HepG2 (cell line): ENCODE measurements at regions not wholly inside any gene's neighbourhood (a gene's known extent, or its start where the extent isn't known, plus 50 kb on each side); places are given as distances from the start of the nearest gene placed in this dataset.

Source experiments
- ATAC-seq: fragments of 200-7000 bp; cut with Tn5 transposase; 3 replicates; pipeline ENCODE4 v1.9.1; 2020; ENCODE audit warnings: mild to moderate bottlenecking, moderate library complexity
- BruUV-seq: library from RNA; stranded (reverse); fragments of 400-500 nt; replicated peaks from 2 replicates; lab custom pipeline; 2021; lab: Mats Ljungman, UMichigan
- CTCF ChIA-PET: fragments of 300-600 bp; formaldehyde crosslinking; extraction: SDS; loops from one replicate; lab custom pipeline; 2021; ENCODE audit warnings: low total read pairs, inconsistent platforms, low intra/inter-chr PET ratio; lab: Yijun Ruan, JAX
- POLR2A ChIA-PET: fragments of 350-600 bp; sonication (Branson Sonifier 250); formaldehyde crosslinking; loops from one replicate; lab custom pipeline; 2020; ENCODE audit warnings: antibody characterized with exemption, inconsistent platforms; lab: Yijun Ruan, JAX
- DNase-seq: peaks from one replicate; pipeline ENCODE4 v3.0.0-alpha.2; 2015; ENCODE audit warnings: low spot score
- FAIRE-seq: peaks from 3 replicates; lab custom pipeline; 2011; peaks lifted over from hg19 to GRCh38; lab: Jason Lieb, UNC
- H2AFZ ChIP-seq: one replicate; pipeline ENCODE4 v1.6.1; 2011; ENCODE audit warnings: low read length, inconsistent platforms
- H3K27ac ChIP-seq: fragments of 300-600 bp; 3 replicates; pipeline ENCODE4 v1.8.0; 2011; ENCODE audit warnings: mixed run types, mild to moderate bottlenecking, mixed read lengths, low read length, inconsistent platforms; ENCODE audit not compliant: insufficient read depth; ENCODE audit errors: extremely low read length
- H3K27me3 ChIP-seq, 2 experiments: fragments of 200-600 bp in 1 of 2; 2 replicates in 1 of 2; 3 replicates in 1 of 2; pipeline versions ENCODE4 v1.6.0 to v1.8.0; 2011; ENCODE audit warnings: low read length in 2 of 2, mild to moderate bottlenecking in 2 of 2, moderate library complexity in 2 of 2, inconsistent platforms in 1 of 2; ENCODE audit not compliant: insufficient read depth in 2 of 2, control insufficient read depth in 1 of 2
- H3K36me3 ChIP-seq, 2 experiments: fragments of 200-600 bp in 1 of 2; replicated peaks in 1 of 2; 2 replicates in 1 of 2; 3 replicates in 1 of 2; pipeline versions ENCODE4 v1.5.1 to v1.8.0; 2011; ENCODE audit warnings: low read length in 2 of 2, inconsistent platforms in 1 of 2; ENCODE audit not compliant: insufficient read depth in 2 of 2, control insufficient read depth in 1 of 2
- H3K4me1 ChIP-seq: 2 replicates; pipeline ENCODE4 v1.5.1; 2012; ENCODE audit warnings: low read length, inconsistent platforms; ENCODE audit not compliant: insufficient read depth
- H3K4me2 ChIP-seq: 2 replicates; pipeline ENCODE4 v1.6.0; 2011; ENCODE audit warnings: low read depth, low read length, inconsistent platforms
- H3K4me3 ChIP-seq, 3 experiments: fragments of 200-600 bp in 1 of 3; sonication (generic), shearing (Covaris generic) in 1 of 3; replicated peaks in 1 of 3; 2 replicates each; pipeline ENCODE4 v1.5.1; 2011 to 2016; ENCODE audit warnings: low read length in 3 of 3, inconsistent platforms in 2 of 3, low read depth in 2 of 3, mild to moderate bottlenecking in 2 of 3, control low read depth in 1 of 3, mixed read lengths in 1 of 3; ENCODE audit not compliant: insufficient read depth in 1 of 3
- H3K79me2 ChIP-seq: one replicate; pipeline ENCODE4 v1.6.1; 2011; ENCODE audit warnings: low read length, inconsistent platforms; ENCODE audit not compliant: insufficient read depth
- H3K9ac ChIP-seq: 2 replicates; pipeline ENCODE4 v1.6.0; 2011; ENCODE audit warnings: mild to moderate bottlenecking, low read depth, low read length, inconsistent platforms; ENCODE audit not compliant: insufficient read depth
- H3K9me3 ChIP-seq: 2 replicates; pipeline ENCODE4 v1.5.1; 2012; ENCODE audit warnings: mild to moderate bottlenecking, low read length
- H4K20me1 ChIP-seq: 2 replicates; pipeline ENCODE4 v1.6.0; 2011; ENCODE audit warnings: inconsistent platforms, mild to moderate bottlenecking, low read length, moderate library complexity; ENCODE audit not compliant: insufficient read depth
- MAFK ChIP-seq, 2 experiments: IDR thresholded peaks in 1 of 2; conservative IDR thresholded peaks in 1 of 2; 2 replicates each; pipeline ENCODE4 v1.6.1; 2011; ENCODE audit warnings: improper control_type of control experiment in 2 of 2, low read length in 2 of 2
- NFKBIZ ChIP-seq: IDR thresholded peaks from 2 replicates; pipeline ENCODE4 v1.6.1; 2018; ENCODE audit warnings: missing genetic modification reagents, missing compliant biosample characterization
- TAF1 ChIP-seq: sonication (generic); formaldehyde crosslinking; IDR thresholded peaks from 2 replicates; pipeline ENCODE4 v1.4.0; 2020; ENCODE audit warnings: missing genetic modification reagents
- XBP1 ChIP-seq: sonication (generic); formaldehyde crosslinking; IDR thresholded peaks from 2 replicates; pipeline ENCODE4 v1.5.0; 2020; ENCODE audit warnings: missing genetic modification reagents
- ZNF225 ChIP-seq: sonication (generic); formaldehyde crosslinking; IDR thresholded peaks from 2 replicates; pipeline ENCODE4 v1.4.0; 2020; ENCODE audit warnings: mild to moderate bottlenecking, missing genetic modification reagents
- WGBS: methylation state at CpG from one replicate; pipeline ENCODE4 v1.1.6; 2017; ENCODE audit warnings: low lambda C conversion rate; 5-methylcytosine and 5-hydroxymethylcytosine counted together
- in situ Hi-C: cut with HindIII; loops from 2 replicates; pipeline ENCODE4 v1.10.0; 2017; ENCODE audit warnings: low pct_unique_long_range_greater_than_20kb; ENCODE audit not compliant: extremely low pct_ligation_motif_present
- intact Hi-C: fragments of 100-400 bp; cut with micrococcal nuclease; formaldehyde crosslinking; loops from one replicate; pipeline ENCODE4 v1.10.0; 2022; ENCODE audit not compliant: unreplicated experiment
- TF ChIP-seq, protein P1 (sequence below): sonication (generic); formaldehyde crosslinking; IDR thresholded peaks from 2 replicates; pipeline ENCODE4 v1.5.0; 2020; ENCODE audit warnings: mild to moderate bottlenecking, missing genetic modification reagents
- TF ChIP-seq, protein P2 (sequence below): sonication (generic); formaldehyde crosslinking; IDR thresholded peaks from 2 replicates; pipeline ENCODE4 v1.5.0; 2020; ENCODE audit warnings: mild to moderate bottlenecking, missing genetic modification reagents
- TF ChIP-seq, protein P3 (sequence below): sonication (generic); formaldehyde crosslinking; conservative IDR thresholded peaks from 2 replicates; pipeline ENCODE4 v1.4.0; 2020; ENCODE audit warnings: missing genetic modification reagents
- TF ChIP-seq, protein P4 (sequence below): sonication (generic); formaldehyde crosslinking; IDR thresholded peaks from 2 replicates; pipeline ENCODE4 v1.4.0; 2020; ENCODE audit warnings: missing genetic modification reagents, mild to moderate bottlenecking, borderline replicate concordance

DNA sequence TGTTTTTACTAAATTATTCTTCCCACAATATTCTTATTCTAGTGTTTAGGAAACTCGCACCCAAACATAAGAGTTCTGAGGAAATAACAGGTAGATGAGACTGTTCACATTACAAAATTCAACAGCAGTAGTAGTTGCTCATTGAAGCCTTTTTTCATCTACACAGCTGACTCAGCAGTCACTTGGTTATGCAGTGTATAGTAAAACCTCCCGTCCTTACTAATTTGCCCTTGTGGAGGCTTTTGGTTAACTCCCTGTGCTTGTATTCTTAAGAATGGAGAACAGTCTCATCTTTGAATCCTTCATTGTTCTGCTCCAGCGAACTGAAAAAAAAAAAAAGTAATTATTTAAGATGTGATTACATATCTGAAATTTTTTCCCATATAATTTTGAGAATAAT lies 1716.6 kb downstream of the PCDH7 start:
- CTCF ChIA-PET: no interaction called here
- H3K9ac ChIP-seq: no peak overlapping the region
- TF ChIP-seq MAFK (conservative IDR thresholded peaks at IDR 0.05 in 1 of 2, IDR thresholded peaks at IDR 0.05 in 1 of 2; ENCODE audit: low read length in 2 of 2): peak in 1 of 2 experiments; percentile 46; a peak in 2 of 4 replicates
- TF ChIP-seq TAF1: no peak
- TF ChIP-seq, all 625 proteins: peak for 1
- Histone ChIP-seq H3K27ac (no peak overlapping the region), H2AFZ (no peak overlapping the region), H3K4me2 (no peak overlapping the region), H3K27me3 (no peaks in the 10 kb centered on the region), H3K4me1 (no peaks in the 10 kb centered on the region), H3K4me3 (no peak overlapping the region), H3K9me3 (no peaks in the 10 kb centered on the region), H3K36me3 (no peaks in the 10 kb centered on the region), H3K79me2 (no peaks in the 10 kb centered on the region), H4K20me1 (no peaks in the 10 kb centered on the region)
- intact Hi-C loops: no loop called here
- in situ Hi-C loops: no loop called here
- WGBS: under 1% methylated on average over 3 of the region's 3 CpGs
- DNase-seq: no peak
- no peak for ATAC-seq
- no peak for FAIRE-seq
- POLR2A ChIA-PET: no interaction called here
- no TSS peak for BruUV-seq

DNA sequence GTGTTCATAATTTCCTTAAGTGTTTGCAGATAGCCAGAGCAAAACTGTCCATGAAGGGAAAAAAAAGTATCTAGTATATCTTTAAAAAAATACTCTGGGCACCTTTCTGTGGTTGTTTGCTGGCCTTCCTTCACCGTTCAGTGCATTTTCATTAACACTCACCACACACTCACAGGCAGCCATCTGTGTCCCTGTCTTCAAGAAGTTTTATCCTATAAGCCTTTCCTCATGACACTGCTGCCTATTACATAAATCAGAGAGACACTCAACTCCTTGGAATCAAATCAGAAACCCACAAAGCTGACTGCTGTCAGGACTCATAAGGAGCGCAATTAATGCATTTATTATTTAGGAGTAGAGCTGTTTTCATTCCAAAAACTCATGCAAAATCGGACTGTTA lies 1720.2 kb downstream of the PCDH7 start:
- Histone ChIP-seq H3K4me2 (no peak overlapping the region), H3K27me3 (no peaks in the 10 kb centered on the region), H3K4me1 (no peaks in the 10 kb centered on the region), H3K9me3 (no peaks in the 10 kb centered on the region), H3K4me3 (no peak overlapping the region), H3K27ac (no peak overlapping the region), H4K20me1 (no peaks in the 10 kb centered on the region), H2AFZ (no peak overlapping the region), H3K36me3 (no peaks in the 10 kb centered on the region), H3K9ac (no peak overlapping the region), H3K79me2 (no peaks in the 10 kb centered on the region)
- WGBS: 22% methylated on average over 3 of the region's 3 CpGs
- DNase-seq: no peak
- in situ Hi-C loops (no loop called here), intact Hi-C loops (no loop called here)
- BruUV-seq: no TSS peak
- no peak for FAIRE-seq
- CTCF ChIA-PET: no interaction called here
- no peak for ATAC-seq
- POLR2A ChIA-PET: no interaction called here
- TF ChIP-seq, protein P1, sequence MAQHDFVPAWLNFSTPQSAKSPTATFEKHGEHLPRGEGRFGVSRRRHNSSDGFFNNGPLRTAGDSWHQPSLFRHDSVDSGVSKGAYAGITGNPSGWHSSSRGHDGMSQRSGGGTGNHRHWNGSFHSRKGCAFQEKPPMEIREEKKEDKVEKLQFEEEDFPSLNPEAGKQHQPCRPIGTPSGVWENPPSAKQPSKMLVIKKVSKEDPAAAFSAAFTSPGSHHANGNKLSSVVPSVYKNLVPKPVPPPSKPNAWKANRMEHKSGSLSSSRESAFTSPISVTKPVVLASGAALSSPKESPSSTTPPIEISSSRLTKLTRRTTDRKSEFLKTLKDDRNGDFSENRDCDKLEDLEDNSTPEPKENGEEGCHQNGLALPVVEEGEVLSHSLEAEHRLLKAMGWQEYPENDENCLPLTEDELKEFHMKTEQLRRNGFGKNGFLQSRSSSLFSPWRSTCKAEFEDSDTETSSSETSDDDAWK (CRISPR knock-in tag): no peak
- no peak for TF ChIP-seq NFKBIZ (CRISPR knock-in tag)
- TF ChIP-seq XBP1 (CRISPR knock-in tag): no peak
- TF ChIP-seq, protein P2, sequence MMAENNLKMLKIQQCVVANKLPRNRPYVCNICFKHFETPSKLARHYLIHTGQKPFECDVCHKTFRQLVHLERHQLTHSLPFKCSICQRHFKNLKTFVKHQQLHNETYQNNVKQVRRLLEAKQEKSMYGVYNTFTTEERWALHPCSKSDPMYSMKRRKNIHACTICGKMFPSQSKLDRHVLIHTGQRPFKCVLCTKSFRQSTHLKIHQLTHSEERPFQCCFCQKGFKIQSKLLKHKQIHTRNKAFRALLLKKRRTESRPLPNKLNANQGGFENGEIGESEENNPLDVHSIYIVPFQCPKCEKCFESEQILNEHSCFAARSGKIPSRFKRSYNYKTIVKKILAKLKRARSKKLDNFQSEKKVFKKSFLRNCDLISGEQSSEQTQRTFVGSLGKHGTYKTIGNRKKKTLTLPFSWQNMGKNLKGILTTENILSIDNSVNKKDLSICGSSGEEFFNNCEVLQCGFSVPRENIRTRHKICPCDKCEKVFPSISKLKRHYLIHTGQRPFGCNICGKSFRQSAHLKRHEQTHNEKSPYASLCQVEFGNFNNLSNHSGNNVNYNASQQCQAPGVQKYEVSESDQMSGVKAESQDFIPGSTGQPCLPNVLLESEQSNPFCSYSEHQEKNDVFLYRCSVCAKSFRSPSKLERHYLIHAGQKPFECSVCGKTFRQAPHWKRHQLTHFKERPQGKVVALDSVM (CRISPR knock-in tag): no peak
- TF ChIP-seq, protein P3, sequence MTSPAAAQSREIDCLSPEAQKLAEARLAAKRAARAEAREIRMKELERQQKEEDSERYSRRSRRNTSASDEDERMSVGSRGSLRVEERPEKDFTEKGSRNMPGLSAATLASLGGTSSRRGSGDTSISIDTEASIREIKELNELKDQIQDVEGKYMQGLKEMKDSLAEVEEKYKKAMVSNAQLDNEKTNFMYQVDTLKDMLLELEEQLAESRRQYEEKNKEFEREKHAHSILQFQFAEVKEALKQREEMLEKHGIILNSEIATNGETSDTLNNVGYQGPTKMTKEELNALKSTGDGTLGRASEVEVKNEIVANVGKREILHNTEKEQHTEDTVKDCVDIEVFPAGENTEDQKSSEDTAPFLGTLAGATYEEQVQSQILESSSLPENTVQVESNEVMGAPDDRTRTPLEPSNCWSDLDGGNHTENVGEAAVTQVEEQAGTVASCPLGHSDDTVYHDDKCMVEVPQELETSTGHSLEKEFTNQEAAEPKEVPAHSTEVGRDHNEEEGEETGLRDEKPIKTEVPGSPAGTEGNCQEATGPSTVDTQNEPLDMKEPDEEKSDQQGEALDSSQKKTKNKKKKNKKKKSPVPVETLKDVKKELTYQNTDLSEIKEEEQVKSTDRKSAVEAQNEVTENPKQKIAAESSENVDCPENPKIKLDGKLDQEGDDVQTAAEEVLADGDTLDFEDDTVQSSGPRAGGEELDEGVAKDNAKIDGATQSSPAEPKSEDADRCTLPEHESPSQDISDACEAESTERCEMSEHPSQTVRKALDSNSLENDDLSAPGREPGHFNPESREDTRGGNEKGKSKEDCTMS (CRISPR knock-in tag): no peak
- TF ChIP-seq ZNF225 (CRISPR knock-in tag): no peak
- TF ChIP-seq, protein P4, sequence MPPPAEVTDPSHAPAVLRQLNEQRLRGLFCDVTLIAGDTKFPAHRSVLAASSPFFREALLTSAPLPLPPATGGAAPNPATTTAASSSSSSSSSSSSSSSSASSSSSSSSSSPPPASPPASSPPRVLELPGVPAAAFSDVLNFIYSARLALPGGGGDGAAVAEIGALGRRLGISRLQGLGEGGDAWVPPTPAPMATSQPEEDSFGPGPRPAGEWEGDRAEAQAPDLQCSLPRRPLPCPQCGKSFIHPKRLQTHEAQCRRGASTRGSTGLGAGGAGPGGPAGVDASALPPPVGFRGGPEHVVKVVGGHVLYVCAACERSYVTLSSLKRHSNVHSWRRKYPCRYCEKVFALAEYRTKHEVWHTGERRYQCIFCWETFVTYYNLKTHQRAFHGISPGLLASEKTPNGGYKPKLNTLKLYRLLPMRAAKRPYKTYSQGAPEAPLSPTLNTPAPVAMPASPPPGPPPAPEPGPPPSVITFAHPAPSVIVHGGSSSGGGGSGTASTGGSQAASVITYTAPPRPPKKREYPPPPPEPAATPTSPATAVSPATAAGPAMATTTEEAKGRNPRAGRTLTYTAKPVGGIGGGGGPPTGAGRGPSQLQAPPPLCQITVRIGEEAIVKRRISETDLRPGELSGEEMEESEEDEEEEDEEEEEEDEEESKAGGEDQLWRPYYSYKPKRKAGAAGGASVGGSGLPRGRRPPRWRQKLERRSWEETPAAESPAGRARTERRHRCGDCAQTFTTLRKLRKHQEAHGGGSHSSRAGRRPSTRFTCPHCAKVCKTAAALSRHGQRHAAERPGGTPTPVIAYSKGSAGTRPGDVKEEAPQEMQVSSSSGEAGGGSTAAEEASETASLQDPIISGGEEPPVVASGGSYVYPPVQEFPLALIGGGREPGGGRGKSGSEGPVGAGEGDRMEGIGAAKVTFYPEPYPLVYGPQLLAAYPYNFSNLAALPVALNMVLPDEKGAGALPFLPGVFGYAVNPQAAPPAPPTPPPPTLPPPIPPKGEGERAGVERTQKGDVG (CRISPR knock-in tag): no peak
